OCI-LY3 (cell line): ENCODE measurements at regions not wholly inside any gene's neighbourhood (a gene's known extent, or its start where the extent isn't known, plus 50 kb on each side); places are given as distances from the start of the nearest gene placed in this dataset.
"Not testable (repeated sequence)": the region's sequence is repeated elsewhere in the genome, so short reads cannot be mapped to it uniquely, and the experiment has no call there.

Experiments used
- H2AFZ ChIP-seq: fragments of 200-600, 300-600 bp; shearing (Covaris generic); 2 replicates; pipeline ENCODE4 v1.6.0; 2014; ENCODE audit warnings: antibody characterized with exemption, low read depth, low read length
- H3K27ac ChIP-seq: fragments of 200-600, 300-600 bp; sonication (generic); 2 replicates; pipeline ENCODE4 v1.5.1; 2014; ENCODE audit warnings: mild to moderate bottlenecking, low read length, moderate library complexity, mixed read lengths
- H3K27me3 ChIP-seq: fragments of 200-600, 300-600 bp; sonication (generic); 2 replicates; pipeline ENCODE4 v1.6.1; 2014; ENCODE audit warnings: low read depth, low read length, mixed read lengths
- H3K36me3 ChIP-seq: fragments of 200-600, 300-600 bp; sonication (generic); replicated peaks from 2 replicates; pipeline ENCODE3; 2014; ENCODE audit warnings: low read depth, low read length, mixed read lengths
- H3K4me1 ChIP-seq: fragments of 300-600, 200-600 bp; sonication (generic); 2 replicates; pipeline ENCODE4 v1.6.1; 2014; ENCODE audit warnings: low read length, mixed read lengths
- H3K4me2 ChIP-seq: fragments of 200-600, 300-600 bp; sonication (generic); 2 replicates; pipeline ENCODE4 v1.6.1; 2014; ENCODE audit warnings: low read length, mixed read lengths
- H3K4me3 ChIP-seq: fragments of 300-600, 200-600 bp; sonication (generic); 2 replicates; pipeline ENCODE4 v1.5.1; 2014; ENCODE audit warnings: antibody characterized with exemption, mild to moderate bottlenecking, low read length, moderate library complexity
- H3K79me2 ChIP-seq: fragments of 300-600, 200-600 bp; shearing (Covaris generic); 2 replicates; pipeline ENCODE4 v1.6.1; 2014; ENCODE audit warnings: mild to moderate bottlenecking, low read length, mixed read lengths
- H3K9ac ChIP-seq: fragments of 300-600, 200-600 bp; shearing (Covaris generic); 2 replicates; pipeline ENCODE4 v1.6.0; 2014; ENCODE audit warnings: mild to moderate bottlenecking, low read length, moderate library complexity
- H3K9me3 ChIP-seq: fragments of 200-600, 300-600 bp; shearing (Covaris generic); 2 replicates; pipeline ENCODE4 v1.6.1; 2014; ENCODE audit warnings: low read length, mixed read lengths; ENCODE audit not compliant: insufficient read depth
- H4K20me1 ChIP-seq: fragments of 200-600, 300-600 bp; sonication (generic); 2 replicates; pipeline ENCODE4 v1.6.1; 2016; ENCODE audit warnings: low read length, mixed read lengths; ENCODE audit not compliant: insufficient read depth
- EZH2phosphoT487 ChIP-seq: fragments of 200-600 bp; shearing (Covaris generic); IDR thresholded peaks from 2 replicates; pipeline ENCODE4 v1.6.1; 2018; ENCODE audit warnings: antibody characterized with exemption, mixed run types, low read depth
- TF ChIP-seq, protein P1 (sequence below): fragments of 200-600, 300-600 bp; sonication (generic); IDR thresholded peaks from 2 replicates; pipeline ENCODE4 v1.5.1; 2014; ENCODE audit warnings: antibody characterized with exemption, low read length, low read depth

DNA sequence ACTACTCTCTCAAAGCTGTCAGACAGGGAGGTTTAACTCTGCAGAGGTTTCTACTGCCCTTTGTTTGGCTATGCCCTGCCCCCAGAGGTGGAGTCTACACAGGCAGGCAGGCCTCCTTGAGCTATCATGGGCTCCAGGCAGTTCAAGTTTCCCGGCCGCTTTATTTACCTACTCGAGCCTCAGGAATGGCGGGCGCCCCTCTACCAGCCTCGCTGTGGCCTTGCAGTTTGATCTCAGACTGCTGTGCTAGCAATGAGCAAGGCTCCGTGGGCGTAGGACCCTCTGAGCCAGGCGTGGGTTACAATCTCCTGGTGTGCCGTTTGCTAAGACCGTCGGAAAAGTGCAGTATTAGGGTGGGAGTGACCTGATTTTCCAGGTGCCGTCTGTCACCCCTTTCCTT, 124.3 kb downstream of the PTCHD1 start:
- H3K9me3 ChIP-seq, H3K36me3 ChIP-seq, H3K79me2 ChIP-seq, H3K27ac ChIP-seq, H3K27me3 ChIP-seq, H3K4me1 ChIP-seq, H3K4me2 ChIP-seq, H2AFZ ChIP-seq, H3K4me3 ChIP-seq, H3K9ac ChIP-seq, H4K20me1 ChIP-seq: not testable (repeated sequence)

DNA sequence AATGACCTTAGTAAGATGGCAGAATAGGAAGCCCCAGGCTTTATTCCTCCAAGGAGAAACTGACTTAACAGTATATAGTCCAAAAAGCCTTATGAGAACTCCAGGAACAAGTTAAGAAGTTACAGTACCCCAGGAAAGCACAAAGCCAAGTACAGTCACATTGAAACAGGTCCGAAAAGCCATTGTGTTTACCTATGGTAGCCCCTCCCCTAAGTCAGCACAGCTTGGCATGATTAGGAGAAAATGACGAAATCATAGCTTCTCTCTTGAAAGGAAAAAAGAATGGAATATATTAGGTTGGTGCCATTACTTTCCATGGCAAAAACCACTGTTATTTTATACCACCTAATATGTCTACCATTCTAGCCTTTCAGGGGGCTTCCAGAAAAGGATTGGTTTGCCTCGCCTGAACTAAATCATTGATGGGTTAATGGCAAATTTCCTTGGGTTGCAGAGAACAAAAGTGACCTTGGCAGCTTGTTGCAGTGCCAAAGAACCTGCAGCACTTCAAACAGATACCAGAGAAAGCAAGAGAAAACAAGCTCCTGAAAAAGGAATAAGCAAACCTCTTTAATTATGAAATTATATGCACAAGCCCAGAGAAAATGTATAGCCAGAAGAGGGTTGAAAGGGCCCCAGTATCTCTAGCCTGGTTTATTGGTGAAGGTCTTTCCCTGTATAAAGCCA, 130.6 kb downstream of the PTCHD1 start:
- Histone ChIP-seq H3K4me3 (no peak overlapping the region), H3K4me2 (no peak overlapping the region), H3K36me3 (no peaks in the 10 kb centered on the region), H3K79me2 (no peaks in the 10 kb centered on the region), H3K9me3 (peaks cover 6% of the 10 kb centered on the region; the same call in 1 of the 2 replicates), H3K27me3 (no peaks in the 10 kb centered on the region), H4K20me1 (no peaks in the 10 kb centered on the region), H3K27ac (no peak overlapping the region), H2AFZ (no peak overlapping the region), H3K4me1 (no peaks in the 10 kb centered on the region), H3K9ac (no peak overlapping the region)
- no peak for TF ChIP-seq EZH2phosphoT487
- TF ChIP-seq, protein P1, sequence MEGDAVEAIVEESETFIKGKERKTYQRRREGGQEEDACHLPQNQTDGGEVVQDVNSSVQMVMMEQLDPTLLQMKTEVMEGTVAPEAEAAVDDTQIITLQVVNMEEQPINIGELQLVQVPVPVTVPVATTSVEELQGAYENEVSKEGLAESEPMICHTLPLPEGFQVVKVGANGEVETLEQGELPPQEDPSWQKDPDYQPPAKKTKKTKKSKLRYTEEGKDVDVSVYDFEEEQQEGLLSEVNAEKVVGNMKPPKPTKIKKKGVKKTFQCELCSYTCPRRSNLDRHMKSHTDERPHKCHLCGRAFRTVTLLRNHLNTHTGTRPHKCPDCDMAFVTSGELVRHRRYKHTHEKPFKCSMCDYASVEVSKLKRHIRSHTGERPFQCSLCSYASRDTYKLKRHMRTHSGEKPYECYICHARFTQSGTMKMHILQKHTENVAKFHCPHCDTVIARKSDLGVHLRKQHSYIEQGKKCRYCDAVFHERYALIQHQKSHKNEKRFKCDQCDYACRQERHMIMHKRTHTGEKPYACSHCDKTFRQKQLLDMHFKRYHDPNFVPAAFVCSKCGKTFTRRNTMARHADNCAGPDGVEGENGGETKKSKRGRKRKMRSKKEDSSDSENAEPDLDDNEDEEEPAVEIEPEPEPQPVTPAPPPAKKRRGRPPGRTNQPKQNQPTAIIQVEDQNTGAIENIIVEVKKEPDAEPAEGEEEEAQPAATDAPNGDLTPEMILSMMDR = no peak

DNA sequence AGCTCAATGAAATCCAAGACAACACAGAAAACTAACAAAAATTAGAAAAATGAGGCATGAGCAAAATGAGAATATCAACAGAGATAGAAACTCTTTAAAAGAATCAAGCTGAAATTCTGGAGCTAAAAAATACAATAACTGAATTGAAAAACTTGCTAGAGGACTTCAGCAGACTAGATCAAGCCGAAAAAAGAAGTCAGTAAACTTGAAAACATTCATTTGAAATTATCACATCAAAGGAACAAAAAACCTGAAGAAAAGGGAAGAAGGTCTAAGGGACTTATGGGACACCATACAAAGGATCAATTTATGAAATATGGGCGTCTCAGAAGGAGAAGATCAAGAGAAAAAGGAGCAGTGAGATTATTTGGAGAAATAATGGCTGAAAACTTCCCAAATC, 131.3 kb downstream of the PTCHD1 start:
- H4K20me1 ChIP-seq = no peaks in the 10 kb centered on the region
- no peak overlapping the region for H2AFZ ChIP-seq
- no peak overlapping the region for H3K4me3 ChIP-seq
- no peaks in the 10 kb centered on the region for H3K27me3 ChIP-seq
- H3K4me2 ChIP-seq = no peak overlapping the region
- H3K4me1 ChIP-seq = no peaks in the 10 kb centered on the region
- H3K36me3 ChIP-seq = no peaks in the 10 kb centered on the region
- H3K9me3 ChIP-seq = peaks cover 6% of the 10 kb centered on the region; the same call in 1 of the 2 replicates
- TF ChIP-seq, protein P1 = no peak
- TF ChIP-seq EZH2phosphoT487 = no peak
- H3K27ac ChIP-seq = no peak overlapping the region
- H3K9ac ChIP-seq = no peak overlapping the region
- H3K79me2 ChIP-seq = no peaks in the 10 kb centered on the region

DNA sequence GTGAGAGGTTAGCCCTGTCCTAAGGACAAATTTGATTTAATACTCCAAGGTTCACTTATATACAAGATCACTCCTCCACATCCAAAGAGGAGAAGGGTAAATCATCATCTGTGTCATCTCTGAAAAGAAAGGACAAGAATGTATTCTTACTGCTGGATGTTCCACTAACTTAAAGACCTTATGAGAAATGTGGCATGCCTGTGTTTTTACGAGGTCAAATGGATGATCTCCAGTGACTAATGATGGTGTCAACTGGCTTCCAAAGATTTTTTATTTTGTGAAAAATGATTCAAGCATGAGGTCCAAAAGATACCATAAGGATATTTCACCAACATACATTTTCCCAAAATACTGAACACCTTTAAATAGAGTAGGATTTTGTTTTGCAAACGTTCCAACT, 143.4 kb downstream of the PTCHD1 start:
- Histone ChIP-seq H4K20me1 (no peaks in the 10 kb centered on the region), H3K27ac (no peak overlapping the region), H3K9ac (no peak overlapping the region), H3K4me2 (no peak overlapping the region), H3K27me3 (no peaks in the 10 kb centered on the region), H2AFZ (no peak overlapping the region), H3K9me3 (0 out of 2 replicates have a peak, but pooled peaks cover 2% of the 10 kb centered on the region), H3K4me1 (peaks cover 6% of the 10 kb centered on the region), H3K4me3 (no peak overlapping the region), H3K79me2 (no peaks in the 10 kb centered on the region), H3K36me3 (no peaks in the 10 kb centered on the region)
- TF ChIP-seq EZH2phosphoT487 = no peak
- TF ChIP-seq, protein P1 = no peak
